GM06990 (cell line): ENCODE measurements at regions not wholly inside any gene's neighbourhood (a gene's known extent, or its start where the extent isn't known, plus 50 kb on each side); places are given as distances from the start of the nearest gene placed in this dataset.
"Not testable (repeated sequence)": the region's sequence is repeated elsewhere in the genome, so short reads cannot be mapped to it uniquely, and the experiment has no call there.

ENCODE experiments used
- DNase-seq: peaks from one replicate; pipeline ENCODE4 v3.0.0-alpha.2; 2011; ENCODE audit not compliant: insufficient read length; ENCODE audit errors: extremely low read depth
- H3K27me3 ChIP-seq: replicated peaks from 2 replicates; pipeline ENCODE4 v1.6.0; 2011; ENCODE audit warnings: low read length; ENCODE audit not compliant: control insufficient read depth, insufficient read depth
- H3K36me3 ChIP-seq: 2 replicates; pipeline ENCODE4 v1.5.1; 2011; ENCODE audit warnings: low read length; ENCODE audit not compliant: control insufficient read depth, insufficient read depth
- H3K4me3 ChIP-seq: replicated peaks from 2 replicates; pipeline ENCODE4 v1.5.1; 2011; ENCODE audit warnings: low read depth, mild to moderate bottlenecking, control low read depth, low read length
- CTCF ChIP-seq: IDR thresholded peaks from 2 replicates; pipeline ENCODE4 v1.5.1; 2011; ENCODE audit warnings: low read length, control low read depth, mild to moderate bottlenecking, inconsistent platforms; ENCODE audit not compliant: insufficient read depth, poor library complexity, severe bottlenecking

GRCh38 chr2:91476244-91476935 is 2784.9 kb downstream of the RPIA start:
- DNase-seq, H3K27me3 ChIP-seq, H3K4me3 ChIP-seq, H3K36me3 ChIP-seq: not testable (repeated sequence)

- DNase-seq: not testable (repeated sequence)
Observed at GRCh38 chr2:91476936-91477246, 2785.4 kb downstream of the RPIA start.

GRCh38 chr2:91477291-91477690 is 2785.8 kb downstream of the RPIA start:
- H3K4me3 ChIP-seq, H3K27me3 ChIP-seq: not testable (repeated sequence)

More at GRCh38 chr2:91476936-91477246, 2785.4 kb downstream of the RPIA start:
- not testable (repeated sequence) for H3K27me3 ChIP-seq, H3K4me3 ChIP-seq, H3K36me3 ChIP-seq

GRCh38 chr2:91477731-91478672 is 2786.5 kb downstream of the RPIA start:
- Histone ChIP-seq H3K27me3 (no peaks in the 10 kb centered on the region), H3K4me3 (peak overlapping the region; percentile 35)
- DNase-seq: peak; percentile 17

More at GRCh38 chr2:91477291-91477690, 2785.8 kb downstream of the RPIA start:
- not testable (repeated sequence) for H3K36me3 ChIP-seq, DNase-seq

GRCh38 chr2:91478851-91479718 is 2787.6 kb downstream of the RPIA start:
- DNase-seq, H3K27me3 ChIP-seq: not testable (repeated sequence)

More at GRCh38 chr2:91477731-91478672, 2786.5 kb downstream of the RPIA start:
- H3K36me3 ChIP-seq: no peaks in the 10 kb centered on the region
- TF ChIP-seq CTCF: no peak

GRCh38 chr2:91485226-91485625 is 2793.8 kb downstream of the RPIA start:
- not testable (repeated sequence) for H3K4me3 ChIP-seq, H3K36me3 ChIP-seq, H3K27me3 ChIP-seq, DNase-seq

More at GRCh38 chr2:91478851-91479718, 2787.6 kb downstream of the RPIA start:
- H3K4me3 ChIP-seq: peak overlapping the region; percentile 27
- H3K36me3 ChIP-seq: not testable (repeated sequence)

GRCh38 chr2:91497129-91498064 is 2805.9 kb downstream of the RPIA start:
- H3K4me3 ChIP-seq, H3K27me3 ChIP-seq, DNase-seq, H3K36me3 ChIP-seq: not testable (repeated sequence)

- H3K4me3 ChIP-seq, DNase-seq, H3K27me3 ChIP-seq, H3K36me3 ChIP-seq: not testable (repeated sequence)
Observed at GRCh38 chr2:91498065-91498449, 2806.6 kb downstream of the RPIA start.

- H3K4me3 ChIP-seq, H3K36me3 ChIP-seq, DNase-seq, H3K27me3 ChIP-seq: not testable (repeated sequence)
Observed at GRCh38 chr2:91498513-91499250, 2807.2 kb downstream of the RPIA start.

GRCh38 chr2:91499431-91500050 is 2808.1 kb downstream of the RPIA start:
- H3K36me3 ChIP-seq, DNase-seq, H3K4me3 ChIP-seq, H3K27me3 ChIP-seq: not testable (repeated sequence)
